GM12878 (cell line): ENCODE measurements at regions not wholly inside any gene's neighbourhood (a gene's known extent, or its start where the extent isn't known, plus 50 kb on each side); places are given as distances from the start of the nearest gene placed in this dataset.

ENCODE experiments used
- ATAC-seq: fragments of 200-7000 bp; cut with Tn5 transposase; 3 replicates; pipeline ENCODE4 v1.9.1; 2020; ENCODE audit warnings: mild to moderate bottlenecking, moderate library complexity
- BruUV-seq: library from RNA; stranded (reverse); fragments of 400-500 nt; replicated peaks from 2 replicates; lab custom pipeline; 2021; lab: Mats Ljungman, UMichigan
- CTCF ChIA-PET: fragments of 300-600 bp; sonication (Branson Sonifier 250); formaldehyde crosslinking; extraction: SDS; loops from one replicate; lab custom pipeline; 2021; ENCODE audit warnings: inconsistent platforms; lab: Yijun Ruan, JAX
- POLR2A ChIA-PET: fragments of 350-600 bp; formaldehyde crosslinking; extraction: SDS; loops from one replicate; lab custom pipeline; 2021; ENCODE audit warnings: inconsistent platforms; lab: Charles Lee
- RAD21 ChIA-PET: fragments of 300-600 bp; sonication (Branson Sonifier 250); formaldehyde crosslinking; loops from one replicate; lab custom pipeline; 2023; ENCODE audit warnings: antibody characterized with exemption; ENCODE audit not compliant: unreplicated experiment; lab: Charles Lee
- SMC1A ChIA-PET: fragments of 300-600 bp; sonication (Branson Sonifier 250); formaldehyde crosslinking; loops from one replicate; lab custom pipeline; 2023; ENCODE audit not compliant: unreplicated experiment, uncharacterized antibody; lab: Charles Lee
- DNase-seq: peaks from one replicate; pipeline ENCODE4 v3.0.0-alpha.2; 2011; ENCODE audit warnings: low read depth, low spot score
- FAIRE-seq: peaks from 3 replicates; lab custom pipeline; 2011; peaks lifted over from hg19 to GRCh38; lab: Jason Lieb, UNC
- H2AFZ ChIP-seq: 2 replicates; pipeline ENCODE4 v1.6.0; 2011; ENCODE audit warnings: low read depth, low read length, control low read depth; ENCODE audit not compliant: control insufficient read depth
- H3K27ac ChIP-seq: 2 replicates; pipeline ENCODE4 v1.5.1; 2011; ENCODE audit warnings: control low read depth; ENCODE audit not compliant: control insufficient read depth, insufficient read depth
- H3K27me3 ChIP-seq, 2 experiments: replicated peaks in 1 of 2; 2 replicates each; pipeline versions ENCODE4 v1.6.0 to v1.6.1; 2011; ENCODE audit warnings: low read length in 1 of 2; ENCODE audit not compliant: control insufficient read depth in 2 of 2, insufficient read depth in 2 of 2
- H3K36me3 ChIP-seq, 2 experiments: 2 replicates each; pipeline ENCODE4 v1.5.1; 2011; ENCODE audit warnings: low read length in 1 of 2; ENCODE audit not compliant: control insufficient read depth in 2 of 2, insufficient read depth in 2 of 2
- H3K4me1 ChIP-seq: 2 replicates; pipeline ENCODE4 v1.6.1; 2011; ENCODE audit warnings: mild to moderate bottlenecking, low read length, moderate library complexity, mixed read lengths; ENCODE audit not compliant: control insufficient read depth, insufficient read depth
- H3K4me2 ChIP-seq: 2 replicates; pipeline ENCODE4 v1.6.0; 2011; ENCODE audit warnings: control low read depth; ENCODE audit not compliant: control insufficient read depth, insufficient read depth
- H3K4me3 ChIP-seq: fragments of 200-600 bp; sonication (generic); 2 replicates; pipeline ENCODE4 v1.5.1; 2016
- H3K79me2 ChIP-seq: 2 replicates; pipeline ENCODE4 v1.6.0; 2011; ENCODE audit warnings: low read length; ENCODE audit not compliant: control insufficient read depth, insufficient read depth
- H3K9ac ChIP-seq: 2 replicates; pipeline ENCODE4 v1.8.0; 2011; ENCODE audit warnings: low read length, control low read depth, mixed read lengths; ENCODE audit not compliant: control insufficient read depth, insufficient read depth
- H3K9me3 ChIP-seq: replicated peaks from 3 replicates; pipeline ENCODE4 v1.5.1; 2011; ENCODE audit warnings: mild to moderate bottlenecking, low read length; ENCODE audit not compliant: control insufficient read depth, insufficient read depth
- H4K20me1 ChIP-seq: 2 replicates; pipeline ENCODE4 v1.6.0; 2011; ENCODE audit not compliant: control insufficient read depth, insufficient read depth
- CBX3 ChIP-seq: fragments of 200-600 bp; sonication (generic); IDR thresholded peaks from 2 replicates; pipeline ENCODE4 v1.6.1; 2016; ENCODE audit warnings: low read depth, borderline replicate concordance
- CEBPB ChIP-seq, 2 experiments: fragments of 150-350 bp in 1 of 2; IDR thresholded peaks; 2 replicates each; pipeline ENCODE4 v1.6.1; 2012 to 2014; ENCODE audit warnings: low read depth in 2 of 2, low read length in 2 of 2, borderline replicate concordance in 1 of 2, inconsistent platforms in 1 of 2
- FOS ChIP-seq: IDR thresholded peaks from 3 replicates; pipeline ENCODE4 v1.6.1; 2011; ENCODE audit warnings: borderline replicate concordance; ENCODE audit not compliant: insufficient read length; ENCODE audit errors: extremely low read depth
- MYB ChIP-seq: fragments of 150-350 bp; IDR thresholded peaks from 2 replicates; pipeline ENCODE4 v1.6.1; 2014; ENCODE audit warnings: mild to moderate bottlenecking, low read depth, low read length, borderline replicate concordance
- RELA ChIP-seq: fragments of 450-650 bp; IDR thresholded peaks from 2 replicates; pipeline ENCODE4 v1.8.0; 2014; ENCODE audit warnings: borderline replicate concordance; ENCODE audit not compliant: partially characterized antibody
- YY1 ChIP-seq: IDR thresholded peaks from 2 replicates; pipeline ENCODE4 v1.6.1; 2011; ENCODE audit warnings: low read depth, mild to moderate bottlenecking, low read length
- ZBTB4 ChIP-seq: fragments of 450-650 bp; formaldehyde crosslinking; IDR thresholded peaks from 2 replicates; pipeline ENCODE4 v1.4.0; 2022; ENCODE audit warnings: mild to moderate bottlenecking, moderate library complexity
- whole genome bisulfite sequencing: methylation state at CpG from one replicate; pipeline ENCODE4 v1.1.6; 2016; ENCODE audit warnings: low lambda C conversion rate; ENCODE audit not compliant: insufficient replicate concordance, insufficient coverage; ENCODE audit errors: missing lambda C conversion rate; 5-methylcytosine and 5-hydroxymethylcytosine counted together
- in situ Hi-C: fragments of 300-500 bp; cut with MboI; formaldehyde crosslinking; loops from 9 replicates; pipeline ENCODE4 v1.14.3; 2018; ENCODE audit warnings: mixed read lengths
- intact Hi-C: fragments of 100-400 bp; cut with micrococcal nuclease; formaldehyde crosslinking; loops from one replicate; pipeline ENCODE4 v1.14.2; 2022; ENCODE audit not compliant: unreplicated experiment
- TF ChIP-seq, protein P1 (sequence below): fragments of 450-650 bp; IDR thresholded peaks from 2 replicates; pipeline ENCODE4 v1.6.1; 2017; ENCODE audit warnings: antibody characterized with exemption, mild to moderate bottlenecking, moderate library complexity
- TF ChIP-seq, protein P2 (sequence below): IDR thresholded peaks from 2 replicates; pipeline ENCODE4 v1.6.1; 2011; ENCODE audit warnings: mild to moderate bottlenecking, low read depth, low read length, moderate library complexity; ENCODE audit not compliant: insufficient replicate concordance

DNA sequence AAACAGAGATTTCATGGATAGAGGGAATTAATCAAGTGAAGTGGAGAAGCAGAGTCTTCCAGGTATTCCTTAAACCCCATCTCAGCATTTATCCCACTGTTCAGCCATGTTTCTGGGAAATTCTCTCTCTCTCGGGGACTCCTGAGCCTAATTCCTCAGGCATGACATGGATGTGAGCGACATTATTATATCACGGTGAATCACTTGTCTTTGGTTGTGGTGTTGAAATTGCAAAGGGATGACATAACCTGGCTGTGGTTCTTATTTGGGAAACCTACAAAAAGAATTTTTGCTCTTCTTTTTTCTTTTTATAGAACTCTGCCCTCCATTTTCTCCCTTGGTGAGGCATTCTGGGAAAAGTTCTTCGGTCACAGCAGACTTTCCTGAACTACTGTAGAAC is 457.9 kb upstream of the PTGER4 start:
- no peak for ATAC-seq
- Histone ChIP-seq H3K27ac (no peak overlapping the region), H3K4me1 (peaks cover 5% of the 10 kb centered on the region; the same call in 1 of the 2 replicates), H3K4me2 (no peak overlapping the region)
- CTCF ChIA-PET, result no interaction called here
- in situ Hi-C loops, result no loop called here
- TF ChIP-seq CEBPB (IDR thresholded peaks at IDR 0.05; ENCODE audit: borderline replicate concordance in 1 of 2, low read depth in 2 of 2, low read length in 2 of 2) (no peak), ZBTB4 (no peak), RELA (no peak), MYB (no peak), CBX3 (no peak), FOS (no peak), YY1 (no peak)
- TF ChIP-seq, protein P1, sequence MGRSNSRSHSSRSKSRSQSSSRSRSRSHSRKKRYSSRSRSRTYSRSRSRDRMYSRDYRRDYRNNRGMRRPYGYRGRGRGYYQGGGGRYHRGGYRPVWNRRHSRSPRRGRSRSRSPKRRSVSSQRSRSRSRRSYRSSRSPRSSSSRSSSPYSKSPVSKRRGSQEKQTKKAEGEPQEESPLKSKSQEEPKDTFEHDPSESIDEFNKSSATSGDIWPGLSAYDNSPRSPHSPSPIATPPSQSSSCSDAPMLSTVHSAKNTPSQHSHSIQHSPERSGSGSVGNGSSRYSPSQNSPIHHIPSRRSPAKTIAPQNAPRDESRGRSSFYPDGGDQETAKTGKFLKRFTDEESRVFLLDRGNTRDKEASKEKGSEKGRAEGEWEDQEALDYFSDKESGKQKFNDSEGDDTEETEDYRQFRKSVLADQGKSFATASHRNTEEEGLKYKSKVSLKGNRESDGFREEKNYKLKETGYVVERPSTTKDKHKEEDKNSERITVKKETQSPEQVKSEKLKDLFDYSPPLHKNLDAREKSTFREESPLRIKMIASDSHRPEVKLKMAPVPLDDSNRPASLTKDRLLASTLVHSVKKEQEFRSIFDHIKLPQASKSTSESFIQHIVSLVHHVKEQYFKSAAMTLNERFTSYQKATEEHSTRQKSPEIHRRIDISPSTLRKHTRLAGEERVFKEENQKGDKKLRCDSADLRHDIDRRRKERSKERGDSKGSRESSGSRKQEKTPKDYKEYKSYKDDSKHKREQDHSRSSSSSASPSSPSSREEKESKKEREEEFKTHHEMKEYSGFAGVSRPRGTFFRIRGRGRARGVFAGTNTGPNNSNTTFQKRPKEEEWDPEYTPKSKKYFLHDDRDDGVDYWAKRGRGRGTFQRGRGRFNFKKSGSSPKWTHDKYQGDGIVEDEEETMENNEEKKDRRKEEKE, result no peak
- TF ChIP-seq, protein P2, sequence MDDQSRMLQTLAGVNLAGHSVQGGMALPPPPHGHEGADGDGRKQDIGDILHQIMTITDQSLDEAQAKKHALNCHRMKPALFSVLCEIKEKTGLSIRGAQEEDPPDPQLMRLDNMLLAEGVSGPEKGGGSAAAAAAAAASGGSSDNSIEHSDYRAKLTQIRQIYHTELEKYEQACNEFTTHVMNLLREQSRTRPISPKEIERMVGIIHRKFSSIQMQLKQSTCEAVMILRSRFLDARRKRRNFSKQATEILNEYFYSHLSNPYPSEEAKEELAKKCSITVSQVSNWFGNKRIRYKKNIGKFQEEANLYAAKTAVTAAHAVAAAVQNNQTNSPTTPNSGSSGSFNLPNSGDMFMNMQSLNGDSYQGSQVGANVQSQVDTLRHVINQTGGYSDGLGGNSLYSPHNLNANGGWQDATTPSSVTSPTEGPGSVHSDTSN, result no peak
- TF ChIP-seq, all 136 proteins: peak for 0
- ChIA-PET POLR2A (no interaction called here), RAD21 (no interaction called here), SMC1A (no interaction called here)
- no peaks in the 10 kb centered on the region for H3K27me3 ChIP-seq
- H3K36me3 ChIP-seq, result no peaks in the 10 kb centered on the region
- H3K9ac ChIP-seq, result no peak overlapping the region
- BruUV-seq, result no TSS peak
- no peak for FAIRE-seq
- no peak overlapping the region for H2AFZ ChIP-seq
- intact Hi-C loops, result loop anchor here (5.0 kb wide), 1 partner anchor 266 kb away; no protein-coding TSS in a partner anchor
- H4K20me1 ChIP-seq, result no peaks in the 10 kb centered on the region
- no peak for DNase-seq
- WGBS, result 73% methylated on average over 4 of the region's 4 CpGs
- H3K4me3 ChIP-seq, result no peak overlapping the region
- no peaks in the 10 kb centered on the region for H3K79me2 ChIP-seq
- H3K9me3 ChIP-seq, result no peaks in the 10 kb centered on the region
